B cell (primary cell): ENCODE measurements at regions not wholly inside any gene's neighbourhood (a gene's known extent, or its start where the extent isn't known, plus 50 kb on each side); places are given as distances from the start of the nearest gene placed in this dataset.

Experiments used
- CTCF ChIP-seq: fragments of 200-600 bp; IDR thresholded peaks from one replicate; pipeline ENCODE4 v1.8.0; 2022; ENCODE audit warnings: antibody characterized with exemption, mild to moderate bottlenecking
- EZH2 ChIP-seq: IDR thresholded peaks from 2 replicates; pipeline ENCODE4 v1.6.1; 2012; ENCODE audit warnings: borderline replicate concordance, low read depth, mild to moderate bottlenecking, moderate library complexity, low read length; ENCODE audit not compliant: insufficient read depth, poor library complexity, severe bottlenecking

GRCh38 chr13:73133531-73133930 lies 74.7 kb downstream of the KLF5 start:
- no peak for TF ChIP-seq CTCF
- no peak for TF ChIP-seq EZH2
